ENCODE measurements at regions not wholly inside any gene's neighbourhood (a gene's known extent, or its start where the extent isn't known, plus 50 kb on each side); places are given as distances from the start of the nearest gene placed in this dataset.
A peak's percentile ranks its signal among the peaks of the same experiment; 100 is the strongest.

DNA sequence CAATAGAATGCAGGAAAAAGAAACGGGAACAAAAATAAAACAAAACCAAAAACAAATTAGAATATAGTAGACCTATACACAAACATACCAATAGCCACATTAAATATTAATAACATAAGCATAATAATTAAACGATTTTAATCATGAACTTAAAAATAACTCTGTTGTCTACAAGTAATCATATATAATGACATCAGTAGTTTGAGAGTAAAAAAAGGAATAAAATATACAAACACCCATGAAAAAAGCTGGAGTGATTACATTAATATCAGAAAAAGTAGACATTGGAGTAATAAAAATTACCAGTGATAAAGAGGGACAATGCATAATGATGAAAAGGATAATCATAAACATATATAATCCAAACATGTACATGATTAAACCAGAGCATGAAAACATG, 181.8 kb downstream of the ATXN7L3B start:
- H3K9me3 Mint-ChIP-seq, result no peaks in the 10 kb centered on the region
- no peaks in the 10 kb centered on the region for H3K4me1 Mint-ChIP-seq
- no peak overlapping the region for H3K4me3 Mint-ChIP-seq
- no peak overlapping the region for H3K27ac Mint-ChIP-seq
- ATAC-seq (no peak), DNase-seq (no peak)
- no peaks in the 10 kb centered on the region for H3K36me3 Mint-ChIP-seq
- POLR2A ChIA-PET, result no interaction called here
- H3K27me3 Mint-ChIP-seq, result peaks cover 0 to 8% (median 4%) of the 10 kb centered on the region in 5 donors

DNA sequence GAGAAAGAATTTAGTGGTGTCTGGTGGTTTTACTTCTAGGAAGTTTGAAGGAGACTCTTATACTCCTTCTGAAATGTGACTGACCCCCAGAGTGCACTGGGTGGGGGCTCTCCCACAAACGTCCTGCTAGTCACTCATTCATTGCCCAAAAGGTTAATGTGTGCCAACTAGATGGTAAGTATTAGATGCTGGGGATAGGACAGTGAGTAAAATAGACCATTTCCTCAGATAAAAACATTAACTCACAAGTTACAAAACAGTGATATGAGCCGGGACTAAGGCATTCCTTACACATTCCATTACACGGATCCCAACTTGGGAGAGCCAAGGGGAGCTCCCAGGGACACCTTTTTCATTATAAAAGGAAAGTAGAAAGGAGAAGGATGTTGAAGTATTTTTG, 185.1 kb downstream of the ATXN7L3B start:
- POLR2A ChIA-PET, result no interaction called here
- Mint-ChIP-seq H3K9me3 (no peaks in the 10 kb centered on the region), H3K27ac (no peak overlapping the region), H3K27me3 (peaks cover 0 to 5% (median 0%) of the 10 kb centered on the region in 5 donors), H3K4me3 (no peak overlapping the region), H3K4me1 (no peaks in the 10 kb centered on the region), H3K36me3 (no peaks in the 10 kb centered on the region)
- ATAC-seq, result no peak
- no peak for DNase-seq

DNA sequence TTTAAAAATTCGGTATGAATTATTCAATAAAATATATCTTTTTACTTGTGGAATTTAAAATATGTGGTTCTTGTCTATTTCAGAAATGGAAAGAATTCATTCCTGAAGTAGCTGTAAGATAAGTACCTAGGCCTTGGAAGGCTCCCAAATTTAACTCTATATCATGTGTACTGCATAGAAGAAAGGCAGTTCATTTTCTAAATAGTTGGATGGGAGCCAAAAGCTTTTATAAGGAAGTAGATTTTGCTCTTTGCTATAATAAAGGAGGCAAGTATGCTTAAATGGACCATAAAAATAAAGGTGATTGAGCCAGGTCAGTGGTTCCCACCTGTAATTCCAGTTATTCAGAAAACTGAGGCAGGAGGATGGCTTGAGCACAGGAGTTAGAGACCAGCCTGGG, 187.5 kb downstream of the ATXN7L3B start:
- no peak for DNase-seq
- H3K9me3 Mint-ChIP-seq, result no peaks in the 10 kb centered on the region
- peaks cover 0 to 5% (median 0%) of the 10 kb centered on the region in 5 donors for H3K27me3 Mint-ChIP-seq
- no peak for ATAC-seq
- H3K4me3 Mint-ChIP-seq, result no peak overlapping the region
- H3K36me3 Mint-ChIP-seq, result no peaks in the 10 kb centered on the region
- POLR2A ChIA-PET, result no interaction called here
- no peaks in the 10 kb centered on the region for H3K4me1 Mint-ChIP-seq
- H3K27ac Mint-ChIP-seq, result no peak overlapping the region

DNA sequence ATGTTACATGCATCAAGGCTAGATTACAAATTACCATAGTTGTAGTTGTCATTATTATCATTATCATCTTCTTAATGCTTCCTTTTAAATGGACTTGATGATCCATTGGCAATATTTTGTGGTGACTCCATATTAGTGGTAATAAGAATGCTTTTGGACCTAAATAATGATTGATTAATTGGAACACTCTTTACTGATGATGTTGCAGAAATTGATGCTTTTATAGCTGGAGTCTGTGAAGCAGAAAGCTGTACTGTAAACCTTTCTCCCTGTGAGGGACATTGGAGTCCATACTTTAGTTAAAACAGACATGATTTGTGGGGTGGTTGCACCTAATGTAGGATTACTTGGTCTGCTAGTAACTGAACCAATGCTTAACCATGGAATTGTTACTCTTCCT, 190.4 kb downstream of the ATXN7L3B start:
- no peak overlapping the region for H3K27ac Mint-ChIP-seq
- no peak overlapping the region for H3K4me3 Mint-ChIP-seq
- POLR2A ChIA-PET, result no interaction called here
- DNase-seq (no peak), ATAC-seq (no peak)
- peaks cover 0 to 3% (median 0%) of the 10 kb centered on the region in 9 donors for H3K9me3 Mint-ChIP-seq
- H3K36me3 Mint-ChIP-seq, result no peaks in the 10 kb centered on the region
- no peaks in the 10 kb centered on the region for H3K4me1 Mint-ChIP-seq
- H3K27me3 Mint-ChIP-seq, result peaks cover 0 to 2% (median 0%) of the 10 kb centered on the region in 5 donors

DNA sequence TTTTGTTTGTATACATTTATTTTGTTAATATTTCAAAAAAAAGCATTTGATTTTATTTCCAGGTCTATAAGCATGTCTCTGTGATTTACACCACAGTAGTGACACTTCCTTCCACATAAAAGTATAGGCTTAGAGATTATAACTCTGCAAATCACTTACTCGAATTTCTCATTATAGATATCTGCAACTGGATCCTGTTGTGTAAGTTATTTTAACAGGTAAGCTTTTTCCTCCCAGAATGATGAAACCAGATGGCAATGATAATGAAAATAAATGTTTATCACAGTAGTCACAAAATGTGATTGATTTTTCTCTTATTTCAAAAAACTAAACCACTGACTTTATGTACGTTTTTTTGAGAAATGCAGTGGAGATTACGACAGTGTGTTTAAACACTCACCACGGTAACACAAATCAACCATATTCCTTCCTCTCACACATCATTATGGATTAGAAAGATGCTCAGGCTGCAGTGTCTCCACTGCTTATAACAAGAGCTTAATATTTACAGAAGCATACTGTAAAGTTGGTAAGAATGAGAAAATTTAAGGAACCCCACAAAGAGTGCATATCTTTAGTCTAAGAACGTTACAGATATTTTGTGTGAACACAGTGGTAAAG, 194.6 kb downstream of the ATXN7L3B start:
- ATAC-seq (no peak), DNase-seq (no peak)
- H3K4me1 Mint-ChIP-seq, result no peaks in the 10 kb centered on the region
- H3K9me3 Mint-ChIP-seq, result peaks cover 0 to 3% (median 0%) of the 10 kb centered on the region in 9 donors
- H3K27ac Mint-ChIP-seq, result no peak overlapping the region
- H3K27me3 Mint-ChIP-seq, result peaks cover 0 to 3% (median 0%) of the 10 kb centered on the region in 5 donors
- H3K4me3 Mint-ChIP-seq, result no peak overlapping the region
- POLR2A ChIA-PET, result no interaction called here
- no peaks in the 10 kb centered on the region for H3K36me3 Mint-ChIP-seq

DNA sequence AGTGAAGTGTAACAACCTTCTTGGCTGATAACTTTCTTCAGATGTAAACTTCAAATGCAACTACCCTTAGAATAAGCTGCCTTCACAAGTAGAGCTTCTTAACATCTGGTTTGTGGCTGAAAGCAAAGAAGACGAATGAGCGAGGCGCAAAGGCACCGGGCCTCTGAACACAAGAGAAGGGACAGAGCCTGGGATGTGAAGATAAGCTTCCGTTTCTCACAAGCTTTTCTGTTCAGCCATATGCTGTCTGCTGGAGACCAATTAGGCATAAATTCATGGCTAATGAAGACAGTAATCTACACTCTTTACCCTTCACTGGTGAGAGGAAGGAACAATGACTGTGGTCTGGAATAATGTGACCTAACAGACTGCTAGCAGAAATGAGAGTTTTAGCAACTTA, 195.2 kb downstream of the ATXN7L3B start:
- no peak for ATAC-seq
- peaks cover 0 to 3% (median 0%) of the 10 kb centered on the region in 9 donors for H3K9me3 Mint-ChIP-seq
- no peak overlapping the region for H3K4me3 Mint-ChIP-seq
- no peaks in the 10 kb centered on the region for H3K4me1 Mint-ChIP-seq
- POLR2A ChIA-PET, result no interaction called here
- H3K36me3 Mint-ChIP-seq, result no peaks in the 10 kb centered on the region
- H3K27me3 Mint-ChIP-seq, result peaks cover 0 to 3% (median 0%) of the 10 kb centered on the region in 5 donors
- DNase-seq, result no peak
- H3K27ac Mint-ChIP-seq, result no peak overlapping the region

DNA sequence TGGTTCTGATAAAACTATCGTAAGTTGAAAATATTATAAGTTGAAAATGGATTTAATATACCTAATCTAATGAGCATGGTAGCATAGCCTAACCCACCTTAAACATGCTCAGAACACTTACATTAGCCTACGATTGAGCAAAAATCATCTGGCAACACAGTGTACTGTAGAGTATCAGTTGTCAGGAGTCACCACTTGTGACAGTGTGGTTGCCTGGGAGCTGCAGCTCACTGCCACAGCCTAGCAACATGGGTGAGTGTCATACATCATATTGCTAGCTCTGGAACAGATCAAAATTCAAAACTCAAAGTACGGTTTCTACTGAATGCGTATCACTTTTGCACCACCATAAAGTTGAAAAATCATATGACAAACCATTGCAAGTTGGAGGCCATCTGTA, 203.5 kb downstream of the ATXN7L3B start:
- Mint-ChIP-seq H3K27ac (no peak overlapping the region), H3K4me3 (no peak overlapping the region), H3K9me3 (no peaks in the 10 kb centered on the region), H3K36me3 (no peaks in the 10 kb centered on the region), H3K4me1 (no peaks in the 10 kb centered on the region), H3K27me3 (peaks cover 0 to 8% (median 1%) of the 10 kb centered on the region in 5 donors)
- POLR2A ChIA-PET, result no interaction called here
- no peak for DNase-seq
- no peak for ATAC-seq

DNA sequence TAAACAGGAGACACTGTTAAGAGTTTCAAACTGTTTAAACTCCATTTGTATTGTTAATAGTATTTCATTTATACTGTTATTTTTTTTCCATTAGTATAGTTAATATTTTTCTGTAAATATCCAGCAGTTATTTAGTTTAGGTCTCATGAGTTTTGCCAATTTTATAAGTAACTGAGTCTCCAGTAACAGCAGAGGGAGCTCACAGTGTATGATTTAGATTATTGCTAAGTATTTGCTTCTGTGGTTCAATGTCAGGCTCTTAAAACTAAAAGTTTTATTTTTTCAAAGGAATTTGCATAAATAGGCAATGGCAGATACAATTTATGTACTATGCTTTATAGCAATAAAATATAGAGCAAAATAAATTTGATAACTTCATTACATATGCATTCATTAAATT, 209.7 kb downstream of the ATXN7L3B start:
- Mint-ChIP-seq H3K27me3 (peaks cover 0 to 8% (median 1%) of the 10 kb centered on the region in 5 donors), H3K4me3 (no peak overlapping the region), H3K4me1 (no peaks in the 10 kb centered on the region), H3K9me3 (peaks cover 0 to 2% (median 0%) of the 10 kb centered on the region in 9 donors), H3K27ac (no peak overlapping the region), H3K36me3 (no peaks in the 10 kb centered on the region)
- POLR2A ChIA-PET, result no interaction called here
- DNase-seq, result peak in 1 of 10 donors; percentile 1
- ATAC-seq, result no peak

DNA sequence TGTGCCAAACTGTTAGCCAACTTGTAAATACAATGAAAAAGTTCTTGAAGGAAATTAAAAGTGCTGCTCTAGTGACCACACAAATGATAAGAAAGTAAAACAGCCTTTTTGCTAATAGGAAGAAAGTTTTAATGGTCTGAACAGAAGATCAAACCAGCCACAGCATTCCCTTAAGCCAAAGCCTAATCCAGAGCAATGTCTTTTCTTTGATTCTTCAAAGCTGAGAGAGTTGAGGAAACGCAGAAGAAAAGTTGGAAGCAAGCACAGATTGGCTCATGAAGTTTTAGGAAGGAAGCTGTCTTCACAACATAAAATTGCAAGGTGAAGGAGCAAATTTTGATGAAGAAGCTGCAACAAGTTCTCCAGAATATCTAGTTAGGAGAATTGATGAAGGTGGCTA, 213.8 kb downstream of the ATXN7L3B start:
- Mint-ChIP-seq H3K27me3 (no peaks in the 10 kb centered on the region), H3K36me3 (no peaks in the 10 kb centered on the region), H3K4me1 (no peaks in the 10 kb centered on the region), H3K4me3 (no peak overlapping the region), H3K9me3 (peaks cover 0 to 2% (median 0%) of the 10 kb centered on the region in 9 donors), H3K27ac (no peak overlapping the region)
- POLR2A ChIA-PET, result no interaction called here
- DNase-seq (no peak), ATAC-seq (no peak)

DNA sequence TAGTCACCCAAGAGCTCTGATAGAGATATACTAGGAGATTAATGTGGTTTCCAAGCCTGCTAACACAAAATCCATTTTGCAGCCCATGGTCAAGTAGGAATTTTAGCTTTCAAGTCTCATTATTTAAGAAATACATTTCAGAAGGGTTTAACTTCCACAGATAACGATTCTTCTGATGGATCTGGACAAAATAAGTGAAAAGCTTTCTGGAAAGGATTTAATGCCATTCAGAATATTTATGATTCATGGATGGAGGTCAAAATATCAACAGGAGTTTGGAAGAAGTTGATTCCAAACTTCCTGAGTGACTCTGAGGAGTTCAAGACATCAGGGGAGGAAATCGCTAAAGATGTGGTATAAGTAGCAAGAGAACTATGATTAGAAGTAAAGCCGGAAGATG, 214.6 kb downstream of the ATXN7L3B start:
- no peak for ATAC-seq
- H3K27me3 Mint-ChIP-seq, result no peaks in the 10 kb centered on the region
- no peak overlapping the region for H3K4me3 Mint-ChIP-seq
- no peak overlapping the region for H3K27ac Mint-ChIP-seq
- H3K4me1 Mint-ChIP-seq, result no peaks in the 10 kb centered on the region
- H3K9me3 Mint-ChIP-seq, result peaks cover 0 to 5% (median 2%) of the 10 kb centered on the region in 9 donors
- no peaks in the 10 kb centered on the region for H3K36me3 Mint-ChIP-seq
- DNase-seq, result no peak
- POLR2A ChIA-PET, result no interaction called here

DNA sequence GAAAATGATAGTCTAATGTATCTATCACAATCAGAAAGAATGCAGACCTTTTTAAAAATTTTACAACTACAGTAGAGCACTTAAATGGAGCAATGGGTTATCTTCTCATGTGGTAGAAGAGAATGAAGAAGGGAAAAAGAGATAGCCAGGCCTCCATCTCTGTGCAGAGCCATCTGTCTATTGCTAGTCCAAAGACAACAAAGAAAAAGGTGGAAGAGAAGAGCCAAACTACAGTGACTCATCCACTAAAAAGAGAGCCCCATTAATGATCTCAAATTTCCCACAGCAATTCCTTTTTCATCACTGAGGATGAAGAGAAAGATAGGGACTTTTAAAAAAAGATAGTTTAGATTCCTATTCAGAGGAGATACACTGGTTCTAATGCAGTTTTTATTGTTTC, 232.9 kb downstream of the ATXN7L3B start:
- Mint-ChIP-seq H3K27me3 (peaks cover 0 to 1% (median 0%) of the 10 kb centered on the region in 5 donors), H3K27ac (no peak overlapping the region), H3K36me3 (no peaks in the 10 kb centered on the region), H3K4me3 (no peak overlapping the region), H3K4me1 (no peaks in the 10 kb centered on the region), H3K9me3 (peaks cover 0 to 2% (median 0%) of the 10 kb centered on the region in 9 donors)
- no peak for DNase-seq
- no peak for ATAC-seq
- POLR2A ChIA-PET, result no interaction called here

DNA sequence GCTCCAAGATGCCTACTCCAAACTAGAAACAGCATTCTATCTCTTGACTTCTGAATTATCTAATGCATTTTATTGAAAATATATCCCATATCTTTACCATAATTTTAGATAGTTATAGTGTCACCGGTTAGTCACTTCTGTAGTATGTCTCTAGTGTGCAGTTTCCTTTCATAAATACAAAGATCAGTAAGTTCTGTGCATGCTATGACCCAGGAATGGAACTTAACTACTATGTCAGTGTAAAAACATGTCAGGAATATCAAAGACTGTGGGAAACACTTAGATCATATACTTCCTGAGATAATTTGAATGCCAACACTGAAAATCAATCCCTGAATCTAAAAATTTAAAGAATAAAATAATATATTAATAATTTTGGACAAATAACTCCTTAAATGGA, 237.6 kb downstream of the ATXN7L3B start:
- Mint-ChIP-seq H3K27me3 (peaks cover 0 to 3% (median 0%) of the 10 kb centered on the region in 5 donors), H3K27ac (no peak overlapping the region), H3K36me3 (no peaks in the 10 kb centered on the region), H3K9me3 (peaks cover 0 to 3% (median 0%) of the 10 kb centered on the region in 9 donors), H3K4me1 (no peaks in the 10 kb centered on the region), H3K4me3 (no peak overlapping the region)
- ATAC-seq (no peak), DNase-seq (no peak)
- POLR2A ChIA-PET, result no interaction called here

DNA sequence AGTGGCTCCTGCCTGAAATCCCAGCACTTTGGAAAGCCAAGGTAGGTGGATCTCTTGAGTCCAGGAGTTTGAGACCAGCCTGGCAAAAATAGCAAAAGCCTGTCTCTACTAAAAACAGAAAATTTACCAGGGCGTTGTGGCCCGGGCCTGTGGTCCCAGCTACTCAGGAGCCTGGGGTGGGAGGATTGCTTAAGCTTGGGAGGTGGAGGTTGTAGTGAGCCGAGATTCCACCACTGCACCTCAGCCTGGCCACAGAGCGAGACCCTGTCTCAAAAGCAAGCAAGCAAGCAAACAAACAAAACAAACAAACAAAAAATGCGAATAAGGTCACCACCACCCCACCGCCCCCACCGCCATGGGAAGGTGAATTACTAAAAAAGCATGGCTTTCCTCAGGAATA, 238.7 kb downstream of the ATXN7L3B start:
- POLR2A ChIA-PET, result no interaction called here
- ATAC-seq, result no peak
- Mint-ChIP-seq H3K4me3 (no peak overlapping the region), H3K36me3 (no peaks in the 10 kb centered on the region), H3K9me3 (peaks cover 0 to 3% (median 0%) of the 10 kb centered on the region in 9 donors), H3K27me3 (peaks cover 0 to 3% (median 0%) of the 10 kb centered on the region in 5 donors), H3K4me1 (no peaks in the 10 kb centered on the region), H3K27ac (no peak overlapping the region)
- no peak for DNase-seq

DNA sequence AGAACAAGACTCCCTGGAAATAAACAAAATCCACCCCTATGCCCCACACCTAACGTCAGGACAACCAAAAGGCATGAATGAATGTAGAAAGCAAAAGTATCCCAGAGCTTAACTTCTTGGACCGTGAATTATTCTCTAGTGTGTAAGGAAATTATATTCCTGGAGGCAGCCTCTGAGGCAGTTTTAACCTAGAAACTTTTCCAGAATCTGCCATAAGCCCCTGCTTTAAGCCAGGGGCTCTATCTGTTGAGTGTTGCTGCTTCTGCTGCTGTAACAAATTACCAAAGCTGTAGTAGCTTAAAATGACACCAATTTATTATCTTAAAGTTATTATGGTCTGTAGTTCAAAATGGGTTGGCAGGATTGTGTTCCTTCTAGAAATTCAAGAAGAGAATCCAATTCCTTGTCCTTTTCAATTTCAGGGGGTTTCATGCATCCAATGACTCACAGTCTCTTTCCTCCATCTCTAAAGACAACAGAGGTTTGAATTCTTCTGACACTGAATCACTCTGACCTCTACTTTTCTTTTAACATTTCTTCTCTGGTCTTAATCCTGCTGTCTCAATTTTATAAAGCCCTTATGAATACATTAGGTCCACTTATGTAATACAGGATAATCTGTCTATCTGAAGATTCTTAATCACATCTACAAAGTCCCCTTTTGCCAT, 242.7 kb downstream of the ATXN7L3B start:
- Mint-ChIP-seq H3K4me1 (no peaks in the 10 kb centered on the region), H3K27me3 (peaks cover 0 to 3% (median 0%) of the 10 kb centered on the region in 5 donors), H3K36me3 (no peaks in the 10 kb centered on the region), H3K27ac (no peak overlapping the region), H3K4me3 (no peak overlapping the region), H3K9me3 (peaks cover 0 to 3% (median 0%) of the 10 kb centered on the region in 9 donors)
- POLR2A ChIA-PET, result no interaction called here
- ATAC-seq (no peak), DNase-seq (no peak)
